ENCODE measurements at regions not wholly inside any gene's neighbourhood (a gene's known extent, or its start where the extent isn't known, plus 50 kb on each side); places are given as distances from the start of the nearest gene placed in this dataset.
A peak's percentile ranks its signal among the peaks of the same experiment; 100 is the strongest.

DNA sequence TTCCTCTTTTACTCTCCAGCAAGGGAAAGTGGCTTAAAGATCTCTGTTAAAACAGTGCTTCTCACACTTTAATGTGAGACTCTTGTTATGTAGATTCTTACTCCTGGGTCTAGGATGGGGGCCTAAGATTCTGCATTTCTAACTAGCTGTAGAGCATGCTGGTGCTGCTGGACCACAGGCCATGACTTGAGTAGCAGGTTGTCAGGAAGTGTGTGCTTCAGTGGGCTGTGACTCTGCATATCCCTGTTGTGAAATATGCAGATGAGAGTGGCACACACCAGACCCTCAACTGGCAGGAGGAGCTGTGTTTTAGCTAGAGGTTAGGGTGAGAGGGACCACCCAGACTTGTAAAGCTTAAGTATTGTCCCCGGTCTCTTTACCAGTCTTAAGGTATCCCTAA, 191.1 kb upstream of the DMRT1 start:
- peak overlapping the region; percentile 60 for H3K4me2 ChIP-seq (ENCODE audit: insufficient read depth, low read length)
- H3K4me1 ChIP-seq (ENCODE audit: insufficient read depth, low read length), result peaks cover 6% of the 10 kb centered on the region
- H4K20me1 ChIP-seq (ENCODE audit: insufficient read depth, low read length), result no peaks in the 10 kb centered on the region
- H3K27me3 ChIP-seq (ENCODE audit: insufficient read depth, low read length), result no peaks in the 10 kb centered on the region
- no peak for TF ChIP-seq CTCF (IDR thresholded peaks at IDR 0.05; ENCODE audit: extremely low read depth, low read depth, low read length)
- H3K4me3 ChIP-seq (ENCODE audit: insufficient read depth, low read length), result peak overlapping the region; percentile 31
- peak overlapping the region; percentile 7 for H3K27ac ChIP-seq (ENCODE audit: low read depth, low read length)
- no peak for DNase-seq (ENCODE audit: insufficient read length, low spot score, missing footprints)
- H3K9me3 ChIP-seq (ENCODE audit: low read depth, low read length), result no peaks in the 10 kb centered on the region
- H3K79me2 ChIP-seq (ENCODE audit: insufficient read depth, low read length), result no peaks in the 10 kb centered on the region
- no peaks in the 10 kb centered on the region for H3K36me3 ChIP-seq (ENCODE audit: insufficient read depth, low read length)
- peak overlapping the region; percentile 88 for H2AFZ ChIP-seq (ENCODE audit: low read length)

DNA sequence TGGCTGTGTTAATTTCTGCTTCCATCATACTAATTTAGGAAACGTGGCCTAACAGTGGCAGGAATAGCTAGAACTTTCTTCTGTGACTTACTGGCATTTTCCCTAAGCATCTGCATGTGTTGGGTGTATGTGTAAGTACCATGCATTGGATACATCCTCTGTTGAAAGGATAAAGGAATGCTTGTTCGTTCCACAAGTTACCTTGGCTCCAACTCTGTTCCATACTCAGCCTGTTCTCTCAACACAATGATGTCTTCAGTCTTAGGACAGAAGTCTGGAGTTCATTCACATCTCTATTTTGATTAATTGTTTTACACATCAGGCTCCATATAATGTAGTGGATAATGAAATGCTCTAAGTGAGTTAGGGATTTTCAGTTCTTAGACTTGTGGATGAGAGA, 190.1 kb upstream of the DMRT1 start:
- H3K27ac ChIP-seq (ENCODE audit: low read depth, low read length), result no peak overlapping the region

GRCh38 chr9:652914-653313, 188.6 kb upstream of the DMRT1 start:
- Histone ChIP-seq H3K27me3 (ENCODE audit: insufficient read depth, low read length) (no peaks in the 10 kb centered on the region), H3K4me1 (ENCODE audit: insufficient read depth, low read length) (peaks cover 20% of the 10 kb centered on the region), H4K20me1 (ENCODE audit: insufficient read depth, low read length) (no peaks in the 10 kb centered on the region), H2AFZ (ENCODE audit: low read length) (peak overlapping the region; percentile 82), H3K4me3 (ENCODE audit: insufficient read depth, low read length) (no peak overlapping the region), H3K27ac (ENCODE audit: low read depth, low read length) (no peak overlapping the region), H3K4me2 (ENCODE audit: insufficient read depth, low read length) (no peak overlapping the region), H3K79me2 (ENCODE audit: insufficient read depth, low read length) (no peaks in the 10 kb centered on the region), H3K36me3 (ENCODE audit: insufficient read depth, low read length) (no peaks in the 10 kb centered on the region), H3K9me3 (ENCODE audit: low read depth, low read length) (no peaks in the 10 kb centered on the region)
- TF ChIP-seq CTCF (IDR thresholded peaks at IDR 0.05; ENCODE audit: extremely low read depth, low read depth, low read length), result no peak
- no peak for DNase-seq (ENCODE audit: insufficient read length, low spot score, missing footprints)

More for the DNA sequence above, 190.1 kb upstream of the DMRT1 start:
- Histone ChIP-seq H3K36me3 (ENCODE audit: insufficient read depth, low read length) (no peaks in the 10 kb centered on the region), H3K4me1 (ENCODE audit: insufficient read depth, low read length) (peaks cover 16% of the 10 kb centered on the region), H4K20me1 (ENCODE audit: insufficient read depth, low read length) (no peaks in the 10 kb centered on the region), H3K9me3 (ENCODE audit: low read depth, low read length) (no peaks in the 10 kb centered on the region), H3K27me3 (ENCODE audit: insufficient read depth, low read length) (no peaks in the 10 kb centered on the region), H2AFZ (ENCODE audit: low read length) (peak overlapping the region; percentile 37), H3K79me2 (ENCODE audit: insufficient read depth, low read length) (no peaks in the 10 kb centered on the region), H3K4me3 (ENCODE audit: insufficient read depth, low read length) (no peak overlapping the region), H3K4me2 (ENCODE audit: insufficient read depth, low read length) (no peak overlapping the region)
- no peak for DNase-seq (ENCODE audit: insufficient read length, low spot score, missing footprints)
- no peak for TF ChIP-seq CTCF (IDR thresholded peaks at IDR 0.05; ENCODE audit: extremely low read depth, low read depth, low read length)

GRCh38 chr9:653421-653820, 188.1 kb upstream of the DMRT1 start:
- Histone ChIP-seq H2AFZ (ENCODE audit: low read length) (peak overlapping the region; percentile 82), H3K4me3 (ENCODE audit: insufficient read depth, low read length) (no peak overlapping the region)
- DNase-seq (ENCODE audit: insufficient read length, low spot score, missing footprints), result no peak

More at GRCh38 chr9:653421-653820, 188.1 kb upstream of the DMRT1 start:
- Histone ChIP-seq H3K79me2 (ENCODE audit: insufficient read depth, low read length) (no peaks in the 10 kb centered on the region), H3K9me3 (ENCODE audit: low read depth, low read length) (no peaks in the 10 kb centered on the region), H3K36me3 (ENCODE audit: insufficient read depth, low read length) (no peaks in the 10 kb centered on the region), H3K4me2 (ENCODE audit: insufficient read depth, low read length) (no peak overlapping the region), H4K20me1 (ENCODE audit: insufficient read depth, low read length) (no peaks in the 10 kb centered on the region), H3K4me1 (ENCODE audit: insufficient read depth, low read length) (peaks cover 20% of the 10 kb centered on the region), H3K27me3 (ENCODE audit: insufficient read depth, low read length) (no peaks in the 10 kb centered on the region), H3K27ac (ENCODE audit: low read depth, low read length) (no peak overlapping the region)
- TF ChIP-seq CTCF (IDR thresholded peaks at IDR 0.05; ENCODE audit: extremely low read depth, low read depth, low read length), result no peak
